ENCODE measurements at regions not wholly inside any gene's neighbourhood (a gene's known extent, or its start where the extent isn't known, plus 50 kb on each side); places are given as distances from the start of the nearest gene placed in this dataset.
"Not testable (repeated sequence)": the region's sequence is repeated elsewhere in the genome, so short reads cannot be mapped to it uniquely, and the experiment has no call there.

DNA sequence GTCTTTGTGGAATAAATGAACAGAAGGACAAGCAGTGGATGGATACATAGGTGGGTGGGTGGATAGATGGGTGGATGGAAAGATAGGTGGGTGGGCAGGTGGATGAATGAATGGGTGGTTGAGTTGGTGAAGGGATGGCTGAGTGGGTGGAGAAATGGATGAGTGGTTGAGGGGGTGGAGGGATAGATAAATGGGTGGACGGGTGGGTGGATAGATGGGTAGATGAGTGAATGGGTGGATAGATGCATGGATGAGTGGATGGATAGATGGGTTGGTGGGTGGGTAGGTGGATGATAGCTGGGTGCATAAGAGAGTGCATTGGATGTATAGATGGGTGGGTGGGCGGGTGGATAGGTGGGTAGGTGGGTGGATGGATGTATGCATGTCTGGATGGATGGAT, 63.5 kb downstream of the UNC93B1 start:
- H3K4me3 ChIP-seq (ENCODE audit: low read depth, low read length); DNase-seq (ENCODE audit: low read depth): not testable (repeated sequence)

DNA sequence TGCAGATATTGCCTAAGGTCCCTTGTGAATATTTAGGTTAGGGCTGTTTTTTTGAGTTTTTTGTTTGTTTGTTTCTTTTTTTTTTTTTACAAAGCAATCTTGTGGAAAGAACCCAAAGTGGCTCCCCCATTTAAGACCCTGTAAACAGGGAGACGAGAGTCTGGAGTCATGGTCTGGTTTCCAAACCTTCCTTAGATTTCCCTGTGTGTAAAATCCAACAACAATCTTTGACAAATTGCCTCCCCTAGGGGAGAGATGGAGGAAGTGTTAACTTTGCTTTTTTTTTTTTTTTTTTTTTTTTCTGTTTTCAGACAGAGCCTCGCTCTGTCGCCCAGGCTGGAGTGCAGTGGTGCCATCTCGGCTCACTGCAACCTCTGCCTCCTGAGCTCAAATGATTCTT, 64.9 kb downstream of the UNC93B1 start:
- not testable (repeated sequence) for H3K4me3 ChIP-seq (ENCODE audit: low read depth, low read length); DNase-seq (ENCODE audit: low read depth)

DNA sequence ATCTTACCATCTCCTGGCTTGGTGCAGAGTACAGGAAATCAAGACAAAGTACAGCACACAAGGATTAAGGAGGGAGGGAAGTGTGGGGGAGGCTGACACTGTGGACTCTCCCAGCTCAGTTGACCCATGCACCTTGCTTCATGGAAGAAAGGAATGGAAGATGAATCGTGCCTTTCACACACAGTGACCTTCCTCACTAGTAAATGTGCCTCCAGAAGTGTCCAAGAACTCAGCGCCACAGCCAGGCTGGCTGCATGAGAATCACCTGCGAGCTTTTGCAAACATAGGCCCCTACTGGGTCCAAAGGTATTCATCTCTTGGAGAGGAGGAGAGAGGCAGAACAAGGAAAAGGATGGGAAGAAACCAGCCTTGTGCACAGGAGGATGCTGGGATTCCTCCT, 65.5 kb downstream of the UNC93B1 start:
- not testable (repeated sequence) for H3K4me3 ChIP-seq (ENCODE audit: low read depth, low read length)

DNA sequence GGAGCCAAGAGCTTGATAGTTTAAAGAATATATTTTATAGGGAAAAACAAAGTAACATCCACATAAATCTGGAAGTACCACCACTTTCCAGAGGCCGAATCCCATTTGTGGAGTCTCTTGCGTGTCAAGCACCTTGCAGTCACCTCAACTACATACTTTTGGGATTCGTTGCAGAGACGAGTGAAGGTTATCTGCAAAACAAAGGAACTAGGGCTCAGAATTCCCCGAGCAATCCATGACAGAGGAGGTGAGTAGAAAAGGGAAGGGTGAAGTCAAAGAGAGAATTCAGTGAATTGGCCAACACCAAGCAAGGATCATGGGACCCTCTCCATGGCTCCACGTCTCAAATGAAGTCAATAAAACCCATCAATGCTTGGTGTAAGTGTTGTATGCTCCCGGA, 80.3 kb downstream of the UNC93B1 start:
- H3K4me3 ChIP-seq (ENCODE audit: low read depth, low read length); DNase-seq (ENCODE audit: low read depth): not testable (repeated sequence)

More for the DNA sequence above, 65.5 kb downstream of the UNC93B1 start:
- DNase-seq (ENCODE audit: low read depth) = not testable (repeated sequence)

DNA sequence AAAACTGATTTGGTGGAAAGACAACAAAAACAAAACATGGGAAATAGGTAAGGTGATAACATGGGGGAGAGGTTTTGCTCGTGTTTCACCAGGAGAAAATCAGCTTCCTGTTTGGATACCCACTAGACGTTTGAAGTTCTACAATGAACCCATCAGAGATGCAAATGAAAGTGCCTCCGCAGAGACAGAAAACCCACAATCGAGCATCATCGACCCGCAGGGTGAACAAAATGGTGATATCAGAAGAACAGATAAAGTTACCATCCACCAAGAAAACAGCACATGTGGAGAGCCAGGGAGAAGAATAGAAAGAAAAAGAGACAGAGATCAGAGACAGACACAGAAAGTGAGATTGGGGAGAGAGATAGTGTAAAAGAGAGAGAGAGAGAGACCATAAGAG, 83.4 kb downstream of the UNC93B1 start:
- H3K4me3 ChIP-seq (ENCODE audit: low read depth, low read length) = not testable (repeated sequence)

DNA sequence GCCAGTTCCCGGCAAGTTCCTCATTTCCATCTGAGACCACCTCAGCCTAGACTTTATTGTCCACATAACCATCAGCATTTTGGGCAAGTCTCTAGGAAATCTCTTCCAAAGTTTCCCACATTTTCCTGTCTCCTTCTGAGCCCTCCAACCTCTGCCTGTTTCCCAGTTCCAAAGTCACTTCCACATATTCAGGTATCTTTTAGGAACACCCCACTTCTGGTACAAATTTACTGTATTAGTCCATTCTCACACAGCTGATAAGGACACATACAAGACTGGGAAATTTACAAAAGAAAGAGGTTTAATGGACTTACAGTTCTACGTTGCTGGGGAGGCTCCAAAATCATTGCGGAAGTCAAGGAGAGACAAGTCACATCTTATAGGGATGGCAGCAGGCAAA, 91.7 kb downstream of the UNC93B1 start:
- not testable (repeated sequence) for H3K4me3 ChIP-seq (ENCODE audit: low read depth, low read length); DNase-seq (ENCODE audit: low read depth)

More for the DNA sequence above, 83.4 kb downstream of the UNC93B1 start:
- DNase-seq (ENCODE audit: low read depth) = not testable (repeated sequence)

DNA sequence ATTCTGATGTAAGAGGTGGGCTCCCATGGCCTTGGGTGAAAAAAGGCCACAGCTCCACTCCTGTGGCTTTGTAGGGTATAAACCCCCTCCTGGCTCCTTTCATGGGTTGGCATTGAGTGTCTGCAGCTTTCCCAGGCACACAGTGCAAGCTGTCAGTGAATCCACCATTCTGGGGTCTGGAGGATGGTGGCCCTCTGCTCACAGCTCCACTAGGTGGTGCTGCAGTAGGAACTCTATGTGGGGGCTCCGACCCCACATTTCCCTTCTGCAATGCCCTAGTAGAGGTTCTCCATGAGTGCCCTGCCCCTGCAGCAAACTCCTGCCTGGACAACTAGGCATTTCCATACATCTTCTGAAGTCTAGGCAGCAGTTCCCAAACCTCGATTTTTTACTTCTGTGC, 92.7 kb downstream of the UNC93B1 start:
- H3K4me3 ChIP-seq (ENCODE audit: low read depth, low read length); DNase-seq (ENCODE audit: low read depth): not testable (repeated sequence)

DNA sequence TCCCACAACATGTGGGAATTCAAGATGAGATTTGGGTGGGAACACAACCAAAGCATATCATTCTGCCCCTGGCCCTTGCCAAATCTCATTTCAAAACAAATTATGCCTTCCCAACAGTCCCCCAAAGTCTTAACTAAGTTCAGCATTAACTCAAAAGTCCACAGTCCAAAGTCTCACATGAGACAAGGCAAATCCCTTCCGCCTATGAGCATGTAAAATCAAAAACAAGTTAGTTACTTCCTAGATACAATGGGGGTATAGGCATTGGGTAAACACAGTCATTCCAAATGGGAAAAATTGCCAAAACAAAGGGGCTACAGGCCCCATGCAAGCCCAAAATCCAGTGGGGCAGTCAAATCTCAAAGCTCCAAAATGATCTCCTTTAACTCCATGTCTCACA, 93.1 kb downstream of the UNC93B1 start:
- H3K4me3 ChIP-seq (ENCODE audit: low read depth, low read length) = not testable (repeated sequence)

DNA sequence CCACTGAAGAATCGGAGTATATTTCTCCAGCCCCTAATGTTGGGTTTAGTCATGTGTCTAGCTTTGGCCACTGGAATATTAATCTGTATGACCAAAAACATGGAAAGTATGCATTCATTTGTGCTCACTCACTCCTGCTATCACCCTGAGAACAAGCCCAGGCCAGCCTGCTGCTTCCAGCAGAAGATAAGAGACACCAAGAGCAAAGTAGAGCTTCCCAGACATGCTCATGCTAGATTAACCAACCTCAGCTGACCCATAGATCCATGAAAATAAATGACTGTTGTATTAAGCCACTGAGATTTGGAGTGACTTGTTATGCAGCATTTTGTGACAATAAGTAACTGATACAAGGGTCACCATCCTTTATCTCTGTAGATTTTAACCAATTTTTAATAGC, 96.9 kb downstream of the UNC93B1 start:
- DNase-seq (ENCODE audit: low read depth) = peak; percentile 2
- H3K4me3 ChIP-seq (ENCODE audit: low read depth, low read length) = not testable (repeated sequence)

More for the DNA sequence above, 93.1 kb downstream of the UNC93B1 start:
- DNase-seq (ENCODE audit: low read depth) = not testable (repeated sequence)

DNA sequence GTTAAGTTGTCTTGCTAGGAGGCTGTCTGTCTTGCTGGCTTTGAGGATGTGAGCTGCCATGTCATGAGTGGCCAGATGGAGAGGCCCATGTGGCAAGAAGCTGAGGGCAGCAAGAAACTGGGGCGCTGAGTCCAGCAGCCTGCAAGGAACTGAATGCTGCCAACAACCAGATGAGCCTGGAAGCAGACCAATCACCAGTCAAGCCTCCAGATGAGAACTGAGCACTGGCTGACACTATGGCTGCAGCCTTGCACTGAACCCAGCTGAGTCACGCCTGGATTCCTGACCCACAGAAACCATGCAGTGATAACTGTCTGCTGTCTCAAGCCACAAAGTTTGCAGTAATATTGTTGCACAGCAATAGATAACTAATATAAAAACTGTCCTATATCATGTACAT, 104.4 kb downstream of the UNC93B1 start:
- peak; percentile 48 for DNase-seq (ENCODE audit: low read depth)
- H3K4me3 ChIP-seq (ENCODE audit: low read depth, low read length) = not testable (repeated sequence)

DNA sequence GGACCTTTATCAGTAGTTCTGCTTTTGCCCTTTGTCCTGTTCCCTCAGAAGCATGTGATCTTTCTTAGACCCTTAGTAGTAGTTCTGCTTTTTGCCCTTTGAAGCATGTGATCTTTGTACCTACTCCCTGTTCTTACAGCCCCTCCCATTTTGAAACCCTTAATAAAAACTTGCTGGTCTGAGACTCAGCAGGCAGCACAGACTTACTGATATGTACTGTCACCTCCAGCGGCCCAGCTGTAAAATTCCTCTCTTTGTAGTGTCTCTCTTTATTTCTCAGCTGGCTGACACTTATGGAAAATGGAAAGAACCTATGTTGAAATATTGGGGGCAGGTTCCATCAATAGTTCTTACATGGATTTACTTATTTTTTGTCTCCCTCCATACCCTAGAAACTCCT, 110.4 kb downstream of the UNC93B1 start:
- H3K4me3 ChIP-seq (ENCODE audit: low read depth, low read length); DNase-seq (ENCODE audit: low read depth): not testable (repeated sequence)

DNA sequence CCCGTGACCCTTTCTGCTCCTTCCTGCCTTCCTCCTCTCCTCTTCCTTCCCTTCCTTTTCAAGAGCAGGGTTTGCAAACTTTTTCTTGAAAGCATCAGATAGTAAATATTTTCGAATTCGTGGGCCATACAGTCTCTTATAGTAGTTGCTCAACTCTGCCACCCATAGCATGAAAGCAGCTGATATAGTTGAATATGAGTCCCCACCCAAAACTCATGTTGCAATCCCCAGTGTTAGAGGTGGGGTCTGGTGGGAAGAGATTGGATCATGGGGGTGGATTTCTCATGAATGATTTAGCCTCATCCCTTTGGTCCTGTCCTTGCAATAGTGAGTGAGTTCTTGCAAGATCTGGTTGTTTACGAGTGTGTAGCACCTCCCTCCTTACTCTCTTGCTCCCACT, 114.3 kb downstream of the UNC93B1 start:
- H3K4me3 ChIP-seq (ENCODE audit: low read depth, low read length); DNase-seq (ENCODE audit: low read depth): not testable (repeated sequence)

DNA sequence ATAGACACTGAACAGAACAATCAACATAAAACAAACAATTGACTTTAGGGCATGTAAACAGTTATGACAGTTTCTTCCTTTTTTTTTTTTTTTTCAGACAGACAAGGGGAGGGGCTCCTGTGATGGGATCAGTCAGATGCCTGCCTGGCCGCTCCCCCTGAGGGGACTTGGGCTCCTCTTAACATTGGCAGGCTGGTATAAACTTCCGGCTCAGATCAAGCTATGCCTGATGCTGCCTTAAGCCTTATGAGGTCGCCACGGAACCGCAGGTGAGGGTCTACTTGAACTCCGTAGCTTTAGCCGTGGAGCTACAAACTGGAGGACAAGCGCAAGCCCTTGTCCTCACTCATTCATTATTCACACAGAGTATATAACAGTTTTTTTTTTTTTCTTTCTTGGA, 115.8 kb downstream of the UNC93B1 start:
- DNase-seq (ENCODE audit: low read depth); H3K4me3 ChIP-seq (ENCODE audit: low read depth, low read length): not testable (repeated sequence)

DNA sequence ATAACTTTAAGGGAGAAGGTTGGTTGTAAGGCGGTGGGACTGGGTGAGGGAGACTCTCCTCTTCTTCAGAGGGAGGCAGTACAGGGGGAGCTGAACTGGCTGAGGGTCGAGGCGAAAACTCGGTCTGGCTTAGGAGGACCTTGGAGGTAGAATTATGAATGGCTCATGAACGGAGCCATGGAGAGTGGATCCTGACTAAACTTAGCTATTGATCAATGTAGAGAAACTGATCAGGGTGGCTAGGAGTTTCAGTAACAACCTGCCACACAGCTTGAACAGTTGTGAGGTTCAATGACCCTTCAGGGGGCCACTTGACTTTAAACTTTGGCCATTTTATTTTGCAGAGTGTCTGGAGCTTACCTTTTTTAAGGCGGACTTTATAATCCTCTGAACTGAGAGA, 117.2 kb downstream of the UNC93B1 start:
- not testable (repeated sequence) for DNase-seq (ENCODE audit: low read depth); H3K4me3 ChIP-seq (ENCODE audit: low read depth, low read length)

DNA sequence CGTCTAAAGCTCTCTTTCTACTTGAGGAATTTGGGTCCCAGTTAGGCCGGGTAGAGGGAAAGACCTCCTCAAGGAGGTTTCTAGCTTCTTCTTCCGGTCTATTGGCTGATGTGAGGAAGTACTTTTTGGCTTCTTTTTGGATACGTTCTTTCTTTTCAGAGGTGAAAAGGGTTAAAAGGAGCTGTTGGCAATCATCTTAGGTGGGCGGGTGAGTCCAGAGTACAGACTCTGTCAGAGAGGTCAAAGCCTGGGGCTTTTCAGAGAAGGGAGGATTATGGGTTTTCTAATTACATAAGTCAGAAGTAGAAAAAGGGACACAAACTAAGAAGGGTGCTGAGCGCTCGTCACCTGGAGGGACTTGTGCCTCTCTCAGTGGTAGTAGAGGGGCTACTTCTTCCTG, 117.7 kb downstream of the UNC93B1 start:
- H3K4me3 ChIP-seq (ENCODE audit: low read depth, low read length); DNase-seq (ENCODE audit: low read depth): not testable (repeated sequence)

DNA sequence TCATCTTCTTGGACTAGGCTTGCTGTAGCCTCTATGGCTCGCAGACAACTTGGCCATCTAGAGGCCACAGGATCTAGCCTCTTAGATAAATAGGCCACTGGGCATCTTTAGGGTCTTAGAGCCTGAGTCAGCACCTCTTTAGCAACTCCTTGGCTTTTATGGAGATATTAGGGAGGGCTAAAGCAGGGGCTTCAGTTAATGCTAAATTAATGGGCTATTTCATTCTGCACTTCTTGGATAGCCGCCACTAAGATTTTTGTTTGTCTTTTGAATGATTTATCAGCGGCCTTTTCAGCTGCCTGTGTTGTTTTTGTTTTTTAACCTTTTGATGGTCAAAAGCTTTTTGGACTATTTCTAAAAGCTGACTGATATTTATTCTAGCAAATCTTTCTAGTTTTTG, 118.3 kb downstream of the UNC93B1 start:
- not testable (repeated sequence) for DNase-seq (ENCODE audit: low read depth); H3K4me3 ChIP-seq (ENCODE audit: low read depth, low read length)

DNA sequence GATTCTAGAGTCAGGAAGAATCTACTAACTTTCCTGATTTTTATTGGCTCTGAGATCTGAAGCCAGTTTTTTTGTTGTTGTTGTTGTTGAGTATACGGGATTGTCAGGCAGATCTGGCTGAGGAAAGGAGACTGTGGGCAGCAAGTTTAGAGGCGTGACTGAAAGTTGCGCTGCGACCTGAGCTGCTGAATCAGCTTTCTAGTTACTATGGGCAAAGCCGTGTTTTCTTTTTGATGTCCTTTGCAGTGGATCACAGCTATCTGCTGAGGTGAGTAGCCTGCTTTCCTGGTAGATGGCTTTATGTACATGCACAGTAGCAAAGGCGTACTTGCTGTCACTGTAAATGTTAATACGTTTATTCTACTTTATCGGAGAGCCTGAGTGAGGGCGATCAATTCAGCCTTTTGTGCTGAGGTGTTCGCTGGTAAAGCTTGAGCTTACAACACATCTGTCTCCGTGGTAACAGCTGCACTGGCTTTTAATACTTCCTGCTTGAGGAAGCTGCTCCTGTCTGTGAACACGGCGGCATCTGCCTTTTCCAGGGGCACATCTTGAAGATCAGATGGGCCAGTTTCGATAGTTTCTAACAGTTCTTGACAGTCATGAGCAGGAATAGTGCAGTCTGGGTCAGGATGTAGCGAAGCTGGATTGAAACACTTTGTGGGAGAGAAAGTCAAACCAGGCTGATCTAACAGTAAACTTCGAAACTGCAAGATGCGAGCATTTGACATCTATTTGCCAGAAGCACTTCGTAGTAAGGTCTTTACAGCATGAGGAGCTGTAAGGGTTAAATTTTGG, 118.9 kb downstream of the UNC93B1 start:
- not testable (repeated sequence) for H3K4me3 ChIP-seq (ENCODE audit: low read depth, low read length); DNase-seq (ENCODE audit: low read depth)

DNA sequence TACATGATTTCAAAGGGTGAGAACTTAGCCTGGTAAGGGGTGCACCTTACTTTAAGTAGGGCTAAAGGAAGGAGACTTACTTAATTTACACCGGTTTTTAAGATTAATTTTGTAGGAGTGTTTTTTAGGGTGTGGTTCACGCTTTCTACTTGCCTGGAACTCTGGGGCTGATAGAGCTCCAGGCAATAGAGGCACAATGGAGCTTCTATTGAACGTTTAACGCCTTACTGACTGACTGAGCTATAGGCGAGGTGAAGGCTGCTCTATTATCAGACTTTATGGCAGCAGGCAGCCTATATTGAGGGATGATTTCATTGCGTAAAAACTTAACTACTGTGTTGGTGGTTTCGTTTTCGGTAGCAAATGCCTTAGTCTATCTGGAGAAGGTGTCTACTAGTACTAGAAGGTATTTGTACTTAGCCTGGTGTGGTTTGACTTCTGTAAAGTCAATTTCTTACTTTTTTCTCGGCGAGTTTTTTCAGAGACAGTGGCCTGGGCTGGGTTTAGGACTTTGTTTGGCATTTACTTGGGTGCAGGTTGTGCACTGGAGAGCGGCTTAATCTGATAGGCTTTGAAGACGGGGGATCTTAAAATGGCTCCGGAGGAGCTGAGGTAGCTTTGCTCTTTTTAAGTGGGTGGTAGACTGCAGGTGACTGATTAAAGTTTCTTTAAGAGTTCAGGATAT, 119.7 kb downstream of the UNC93B1 start:
- DNase-seq (ENCODE audit: low read depth); H3K4me3 ChIP-seq (ENCODE audit: low read depth, low read length): not testable (repeated sequence)

DNA sequence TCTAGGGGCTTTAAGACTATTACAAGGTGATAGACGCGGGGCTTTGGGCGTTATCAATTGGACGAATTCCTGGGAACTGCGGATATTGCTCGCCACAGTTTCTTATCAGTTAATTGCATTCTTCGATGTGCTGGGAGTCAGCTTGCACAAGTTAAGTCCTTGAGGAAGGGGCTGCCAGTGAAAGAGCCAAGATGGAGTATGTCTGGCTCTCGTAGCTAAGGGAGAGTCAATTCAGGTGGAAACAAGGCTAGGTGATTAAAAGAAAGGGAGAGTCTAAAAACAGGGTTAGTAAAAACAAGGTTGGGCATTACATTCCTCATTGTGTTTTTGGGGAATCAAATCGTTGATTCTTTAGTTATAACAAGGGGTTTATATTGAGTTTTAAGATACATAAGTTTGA, 121.6 kb downstream of the UNC93B1 start:
- H3K4me3 ChIP-seq (ENCODE audit: low read depth, low read length); DNase-seq (ENCODE audit: low read depth): not testable (repeated sequence)

DNA sequence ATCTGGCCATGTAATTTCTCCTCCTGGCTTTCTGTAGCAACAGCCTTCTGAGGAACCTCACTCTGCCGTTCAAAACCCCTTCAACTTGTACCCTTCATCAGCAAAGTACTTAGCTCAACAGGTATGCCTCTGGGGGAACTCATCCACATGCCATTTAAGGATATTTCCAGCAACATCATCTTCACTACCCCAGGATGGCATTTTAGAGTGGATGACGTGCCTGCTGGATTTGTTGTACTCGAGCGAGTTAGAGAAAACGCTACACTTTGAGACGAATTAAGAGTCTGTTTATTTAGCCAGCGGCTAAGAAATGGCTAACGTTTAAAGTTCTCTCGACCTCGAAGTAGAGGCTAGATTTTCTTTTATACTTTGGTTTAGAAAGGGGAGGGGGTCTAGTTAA, 122.1 kb downstream of the UNC93B1 start:
- DNase-seq (ENCODE audit: low read depth) = not testable (repeated sequence)

More for the DNA sequence above, 122.1 kb downstream of the UNC93B1 start:
- H3K4me3 ChIP-seq (ENCODE audit: low read depth, low read length) = not testable (repeated sequence)

Data from fibroblast of the aortic adventitia (primary cell).